Keratinocyte (primary cell): ENCODE measurements at regions not wholly inside any gene's neighbourhood (a gene's known extent, or its start where the extent isn't known, plus 50 kb on each side); places are given as distances from the start of the nearest gene placed in this dataset.

Experiments
- EZH2 ChIP-seq: IDR thresholded peaks from one replicate; pipeline ENCODE4 v1.6.1; 2012; ENCODE audit warnings: inconsistent platforms, mild to moderate bottlenecking, low read length, moderate library complexity
- TF ChIP-seq, protein P1 (sequence below), 3 experiments: IDR thresholded peaks in 1 of 3; conservative IDR thresholded peaks in 1 of 3; optimal IDR thresholded peaks in 1 of 3; 2 replicates in 2 of 3; 3 replicates in 1 of 3; pipeline versions ENCODE3 to v1.5.1; 2011; ENCODE audit warnings: low read length in 3 of 3, mild to moderate bottlenecking in 3 of 3, moderate library complexity in 2 of 3, control low read depth in 1 of 3, inconsistent platforms in 1 of 3; ENCODE audit not compliant: insufficient read depth in 2 of 3; ENCODE audit errors: extremely low read depth in 1 of 3

DNA sequence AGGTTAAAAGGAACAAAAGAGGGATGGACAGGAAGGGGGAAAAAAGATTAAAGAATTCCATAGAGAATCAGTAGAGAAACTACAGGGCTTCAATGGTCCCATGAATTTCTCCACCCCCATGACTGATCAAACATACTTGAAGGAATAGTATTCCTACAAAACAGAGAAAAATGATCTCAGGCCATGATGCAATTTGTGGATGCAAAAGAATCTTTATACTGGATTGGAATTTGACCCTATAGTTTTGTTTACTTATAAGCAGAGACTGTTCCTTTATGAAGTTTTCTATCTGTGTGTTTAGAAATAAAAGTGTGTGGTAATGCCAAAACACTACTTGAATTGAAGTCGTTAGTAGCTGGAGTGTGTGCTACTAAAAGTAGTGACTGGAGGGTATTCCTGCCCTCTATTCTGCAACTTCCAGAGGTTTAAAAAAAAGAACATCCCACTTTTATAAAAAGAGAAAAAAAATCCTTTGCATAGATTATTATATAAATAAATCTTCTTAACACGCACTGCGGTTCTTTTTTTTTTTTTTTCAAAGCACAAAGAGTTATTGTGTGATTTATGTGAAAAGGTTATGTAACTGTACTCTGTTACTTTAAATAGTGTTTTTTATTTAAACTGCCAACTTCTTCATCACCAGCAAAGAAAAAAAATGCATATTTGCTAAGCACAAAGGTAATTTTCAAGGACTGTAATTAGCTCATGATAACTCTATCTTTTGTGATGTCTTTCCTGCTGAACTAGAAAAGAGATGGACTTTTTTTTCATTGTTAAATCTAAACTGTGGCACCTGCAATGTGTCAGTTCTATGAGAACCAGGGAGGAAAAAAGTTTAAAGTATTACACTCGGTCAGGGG, 214.5 kb upstream of the CITED2 start:
- TF ChIP-seq, protein P1, sequence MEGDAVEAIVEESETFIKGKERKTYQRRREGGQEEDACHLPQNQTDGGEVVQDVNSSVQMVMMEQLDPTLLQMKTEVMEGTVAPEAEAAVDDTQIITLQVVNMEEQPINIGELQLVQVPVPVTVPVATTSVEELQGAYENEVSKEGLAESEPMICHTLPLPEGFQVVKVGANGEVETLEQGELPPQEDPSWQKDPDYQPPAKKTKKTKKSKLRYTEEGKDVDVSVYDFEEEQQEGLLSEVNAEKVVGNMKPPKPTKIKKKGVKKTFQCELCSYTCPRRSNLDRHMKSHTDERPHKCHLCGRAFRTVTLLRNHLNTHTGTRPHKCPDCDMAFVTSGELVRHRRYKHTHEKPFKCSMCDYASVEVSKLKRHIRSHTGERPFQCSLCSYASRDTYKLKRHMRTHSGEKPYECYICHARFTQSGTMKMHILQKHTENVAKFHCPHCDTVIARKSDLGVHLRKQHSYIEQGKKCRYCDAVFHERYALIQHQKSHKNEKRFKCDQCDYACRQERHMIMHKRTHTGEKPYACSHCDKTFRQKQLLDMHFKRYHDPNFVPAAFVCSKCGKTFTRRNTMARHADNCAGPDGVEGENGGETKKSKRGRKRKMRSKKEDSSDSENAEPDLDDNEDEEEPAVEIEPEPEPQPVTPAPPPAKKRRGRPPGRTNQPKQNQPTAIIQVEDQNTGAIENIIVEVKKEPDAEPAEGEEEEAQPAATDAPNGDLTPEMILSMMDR (optimal IDR thresholded peaks at IDR 0.05 in 1 of 3, IDR thresholded peaks at IDR 0.05 in 1 of 3, conservative IDR thresholded peaks at IDR 0.05 in 1 of 3; ENCODE audit: extremely low read depth in 1 of 3, insufficient read depth in 2 of 3, low read length in 3 of 3) = no peak
- TF ChIP-seq EZH2 = no peak
